ENCODE measurements at regions not wholly inside any gene's neighbourhood (a gene's known extent, or its start where the extent isn't known, plus 50 kb on each side); places are given as distances from the start of the nearest gene placed in this dataset.

GRCh38 chr1:106954661-106955229 lies 101.7 kb upstream of the PRMT6 start:
- no peak for TF ChIP-seq CTCF (IDR thresholded peaks at IDR 0.05; ENCODE audit: insufficient read depth in 1 of 2, low read depth in 1 of 2, low read length in 1 of 2, severe bottlenecking in 1 of 2, unreplicated experiment in 1 of 2)
- Histone ChIP-seq H3K4me3 (ENCODE audit: low read depth, low read length) (no peak overlapping the region), H3K36me3 (ENCODE audit: control insufficient read depth, insufficient read depth, low read length) (no peaks in the 10 kb centered on the region), H3K9me3 (no peaks in the 10 kb centered on the region), H3K4me1 (no peaks in the 10 kb centered on the region), H3K27me3 (replicated peaks; ENCODE audit: control insufficient read depth, insufficient read depth, low read length) (no peaks in the 10 kb centered on the region)
- CTCF ChIA-PET = no interaction called here
- Mint-ChIP-seq H3K36me3 (ENCODE audit: insufficient read depth, unreplicated experiment) (no peaks in the 10 kb centered on the region), H3K27ac (ENCODE audit: unreplicated experiment) (no peak overlapping the region), H3K27me3 (ENCODE audit: insufficient read depth, unreplicated experiment) (peaks cover 9% of the 10 kb centered on the region), H3K4me3 (ENCODE audit: unreplicated experiment) (no peak overlapping the region), H3K9me3 (ENCODE audit: unreplicated experiment) (no peaks in the 10 kb centered on the region), H3K4me1 (ENCODE audit: low read depth, unreplicated experiment) (no peaks in the 10 kb centered on the region)
- no TSS peak for BruUV-seq (replicated peaks)
- no peak for DNase-seq
- POLR2A ChIA-PET = no interaction called here
- intact Hi-C loops (cut with micrococcal nuclease; ENCODE audit: unreplicated experiment) = no loop called here

- Histone ChIP-seq H3K4me1 (no peaks in the 10 kb centered on the region), H3K4me3 (ENCODE audit: low read depth, low read length) (no peak overlapping the region), H3K9me3 (no peaks in the 10 kb centered on the region), H3K36me3 (ENCODE audit: control insufficient read depth, insufficient read depth, low read length) (no peaks in the 10 kb centered on the region), H3K27me3 (replicated peaks; ENCODE audit: control insufficient read depth, insufficient read depth, low read length) (no peaks in the 10 kb centered on the region)
- BruUV-seq (replicated peaks) = no TSS peak
- no peak for DNase-seq
- Mint-ChIP-seq H3K4me1 (ENCODE audit: low read depth, unreplicated experiment) (no peaks in the 10 kb centered on the region), H3K27me3 (ENCODE audit: insufficient read depth, unreplicated experiment) (peaks cover 9% of the 10 kb centered on the region), H3K9me3 (ENCODE audit: unreplicated experiment) (no peaks in the 10 kb centered on the region), H3K4me3 (ENCODE audit: unreplicated experiment) (no peak overlapping the region), H3K27ac (ENCODE audit: unreplicated experiment) (no peak overlapping the region), H3K36me3 (ENCODE audit: insufficient read depth, unreplicated experiment) (no peaks in the 10 kb centered on the region)
- POLR2A ChIA-PET = no interaction called here
- CTCF ChIA-PET = no interaction called here
- intact Hi-C loops (cut with micrococcal nuclease; ENCODE audit: unreplicated experiment) = no loop called here
- TF ChIP-seq CTCF (IDR thresholded peaks at IDR 0.05; ENCODE audit: insufficient read depth in 1 of 2, low read depth in 1 of 2, low read length in 1 of 2, severe bottlenecking in 1 of 2, unreplicated experiment in 1 of 2) = no peak
Measured at GRCh38 chr1:106956721-106957120, 99.8 kb upstream of the PRMT6 start.

- POLR2A ChIA-PET = no interaction called here
- CTCF ChIA-PET = no interaction called here
Measured at GRCh38 chr1:106957795-106958194, 98.7 kb upstream of the PRMT6 start.

More at GRCh38 chr1:106957795-106958194, 98.7 kb upstream of the PRMT6 start:
- DNase-seq = no peak
- intact Hi-C loops (cut with micrococcal nuclease; ENCODE audit: unreplicated experiment) = no loop called here
- Histone ChIP-seq H3K9me3 (no peaks in the 10 kb centered on the region), H3K27me3 (replicated peaks; ENCODE audit: control insufficient read depth, insufficient read depth, low read length) (no peaks in the 10 kb centered on the region), H3K4me1 (no peaks in the 10 kb centered on the region), H3K36me3 (ENCODE audit: control insufficient read depth, insufficient read depth, low read length) (no peaks in the 10 kb centered on the region), H3K4me3 (ENCODE audit: low read depth, low read length) (no peak overlapping the region)
- H3K36me3 Mint-ChIP-seq (ENCODE audit: insufficient read depth, unreplicated experiment) = no peaks in the 10 kb centered on the region
- no peak for TF ChIP-seq CTCF (IDR thresholded peaks at IDR 0.05; ENCODE audit: insufficient read depth in 1 of 2, low read depth in 1 of 2, low read length in 1 of 2, severe bottlenecking in 1 of 2, unreplicated experiment in 1 of 2)
- no peak overlapping the region for H3K4me3 Mint-ChIP-seq (ENCODE audit: unreplicated experiment)
- H3K9me3 Mint-ChIP-seq (ENCODE audit: unreplicated experiment) = no peaks in the 10 kb centered on the region
- H3K4me1 Mint-ChIP-seq (ENCODE audit: low read depth, unreplicated experiment) = no peaks in the 10 kb centered on the region
- H3K27me3 Mint-ChIP-seq (ENCODE audit: insufficient read depth, unreplicated experiment) = peaks cover 6% of the 10 kb centered on the region
- no peak overlapping the region for H3K27ac Mint-ChIP-seq (ENCODE audit: unreplicated experiment)
- BruUV-seq (replicated peaks) = no TSS peak
